HG03575 (cell line): ENCODE measurements at regions not wholly inside any gene's neighbourhood (a gene's known extent, or its start where the extent isn't known, plus 50 kb on each side); places are given as distances from the start of the nearest gene placed in this dataset.
"Not testable (repeated sequence)": the region's sequence is repeated elsewhere in the genome, so short reads cannot be mapped to it uniquely, and the experiment has no call there.

Source experiments
- ATAC-seq: cut with Tn5 transposase; IDR thresholded peaks from one replicate; pipeline ENCODE4 v1.9.1; 2021; ENCODE audit not compliant: unreplicated experiment, insufficient number of reproducible peaks, low FRiP score; ENCODE audit errors: extremely low read depth

GRCh38 chr11:29231586-29231985 is 785.2 kb downstream of the KCNA4 start:
- ATAC-seq = no peak

- ATAC-seq = no peak
Measured at GRCh38 chr11:29227811-29228210, 789.0 kb downstream of the KCNA4 start.

GRCh38 chr11:29224739-29225384 is 792.0 kb downstream of the KCNA4 start:
- no peak for ATAC-seq

- not testable (repeated sequence) for ATAC-seq
Measured at GRCh38 chr11:29219531-29219930, 797.3 kb downstream of the KCNA4 start.

- no peak for ATAC-seq
Measured at GRCh38 chr11:29217901-29218300, 798.9 kb downstream of the KCNA4 start.

GRCh38 chr11:29214833-29215232 is 802.0 kb downstream of the KCNA4 start:
- no peak for ATAC-seq

- ATAC-seq = no peak
Measured at GRCh38 chr11:29211202-29211601, 805.6 kb downstream of the KCNA4 start.

GRCh38 chr11:29210426-29210825 is 806.4 kb downstream of the KCNA4 start:
- ATAC-seq = no peak

- ATAC-seq = no peak
Measured at GRCh38 chr11:29208117-29208516, 808.7 kb downstream of the KCNA4 start.

- no peak for ATAC-seq
Measured at GRCh38 chr11:29200791-29201562, 815.9 kb downstream of the KCNA4 start.

GRCh38 chr11:29190313-29190712 is 826.5 kb downstream of the KCNA4 start:
- no peak for ATAC-seq

GRCh38 chr11:29187215-29187614 is 829.6 kb downstream of the KCNA4 start:
- no peak for ATAC-seq

GRCh38 chr11:29184939-29185890 is 831.6 kb downstream of the KCNA4 start:
- ATAC-seq = no peak

GRCh38 chr11:29183301-29183700 is 833.5 kb downstream of the KCNA4 start:
- ATAC-seq = no peak

- ATAC-seq = no peak
Measured at GRCh38 chr11:29173660-29174062, 843.2 kb downstream of the KCNA4 start.

- ATAC-seq = no peak
Measured at GRCh38 chr11:29171360-29171950, 845.4 kb downstream of the KCNA4 start.

- ATAC-seq = no peak
Measured at GRCh38 chr11:29166306-29166705, 850.5 kb downstream of the KCNA4 start.

- ATAC-seq = no peak
Measured at GRCh38 chr11:29163231-29163630, 853.6 kb downstream of the KCNA4 start.

- ATAC-seq = no peak
Measured at GRCh38 chr11:29162491-29162890, 854.3 kb downstream of the KCNA4 start.
